H9 (cell line): ENCODE measurements at regions not wholly inside any gene's neighbourhood (a gene's known extent, or its start where the extent isn't known, plus 50 kb on each side); places are given as distances from the start of the nearest gene placed in this dataset.

ENCODE experiments used
- DNase-seq: peaks from one replicate; pipeline ENCODE4 v3.0.0-alpha.2; 2017
- H2AFZ ChIP-seq: one replicate; pipeline ENCODE4 v1.6.1; 2013; ENCODE audit warnings: mild to moderate bottlenecking, low read length, control low read depth, moderate library complexity
- H2AK5ac ChIP-seq: 2 replicates; pipeline ENCODE4 v1.6.1; 2013; ENCODE audit warnings: low read length, control low read depth, mixed read lengths; ENCODE audit not compliant: insufficient read length
- H2BK120ac ChIP-seq: one replicate; pipeline ENCODE4 v1.6.1; 2013; ENCODE audit warnings: low read depth, mild to moderate bottlenecking, low read length, control low read depth, inconsistent platforms; ENCODE audit not compliant: poor library complexity, severe bottlenecking
- H2BK12ac ChIP-seq: 2 replicates; pipeline ENCODE4 v1.6.1; 2013; ENCODE audit warnings: low read length, control low read depth, mixed read lengths, low read depth; ENCODE audit not compliant: insufficient read length
- H2BK15ac ChIP-seq: 2 replicates; pipeline ENCODE4 v1.6.1; 2013; ENCODE audit warnings: low read depth, low read length, control low read depth
- H2BK20ac ChIP-seq: one replicate; pipeline ENCODE4 v1.6.1; 2013; ENCODE audit warnings: low read depth, mild to moderate bottlenecking, low read length, control low read depth, inconsistent platforms; ENCODE audit not compliant: poor library complexity, severe bottlenecking
- H2BK5ac ChIP-seq: 2 replicates; pipeline ENCODE4 v1.6.1; 2013; ENCODE audit warnings: low read length, control low read depth, mixed read lengths; ENCODE audit not compliant: insufficient read length
- H3K14ac ChIP-seq: 2 replicates; pipeline ENCODE4 v1.6.1; 2013; ENCODE audit warnings: low read length, control low read depth; ENCODE audit not compliant: insufficient read depth
- H3K18ac ChIP-seq: 2 replicates; pipeline ENCODE4 v1.6.1; 2013; ENCODE audit warnings: low read depth, mild to moderate bottlenecking, mixed read lengths, low read length, control low read depth; ENCODE audit not compliant: insufficient read length
- H3K23ac ChIP-seq: 2 replicates; pipeline ENCODE4 v1.6.1; 2013; ENCODE audit warnings: low read length, control low read depth, mixed read lengths, low read depth; ENCODE audit not compliant: insufficient read length
- H3K23me2 ChIP-seq: 2 replicates; pipeline ENCODE4 v1.6.1; 2013; ENCODE audit warnings: low read depth, mild to moderate bottlenecking, mixed read lengths, low read length, control low read depth; ENCODE audit not compliant: insufficient read length, poor library complexity, severe bottlenecking
- H3K27ac ChIP-seq: 2 replicates; pipeline ENCODE4 v1.5.1; 2013; ENCODE audit warnings: low read length, control low read depth, mixed read lengths, low read depth; ENCODE audit not compliant: insufficient read length
- H3K27me3 ChIP-seq: 2 replicates; pipeline ENCODE4 v1.6.1; 2013; ENCODE audit warnings: low read length, control low read depth, inconsistent platforms; ENCODE audit not compliant: insufficient read depth
- H3K4ac ChIP-seq: 2 replicates; pipeline ENCODE4 v1.6.1; 2013; ENCODE audit warnings: low read depth, mild to moderate bottlenecking, control low read depth, inconsistent platforms, low read length, moderate library complexity
- H3K4me1 ChIP-seq: 2 replicates; pipeline ENCODE4 v1.6.1; 2013; ENCODE audit warnings: low read length, control low read depth, inconsistent platforms; ENCODE audit not compliant: insufficient read depth
- H3K4me2 ChIP-seq: 2 replicates; pipeline ENCODE4 v1.6.1; 2013; ENCODE audit warnings: low read length, control low read depth, mixed read lengths; ENCODE audit not compliant: insufficient read length, insufficient read depth
- H3K56ac ChIP-seq: 2 replicates; pipeline ENCODE4 v1.6.1; 2013; ENCODE audit warnings: low read depth, mild to moderate bottlenecking, mixed read lengths, low read length, control low read depth; ENCODE audit not compliant: insufficient read length
- H3K79me1 ChIP-seq: 2 replicates; pipeline ENCODE4 v1.6.1; 2013; ENCODE audit warnings: low read depth, mild to moderate bottlenecking, moderate library complexity, low read length, control low read depth, inconsistent platforms; ENCODE audit not compliant: insufficient read depth, poor library complexity, severe bottlenecking
- H3K79me2 ChIP-seq: 2 replicates; pipeline ENCODE4 v1.6.1; 2013; ENCODE audit warnings: low read length, control low read depth, inconsistent platforms; ENCODE audit not compliant: insufficient read depth
- H3K9ac ChIP-seq: 2 replicates; pipeline ENCODE4 v1.6.1; 2013; ENCODE audit warnings: low read length, control low read depth, mixed read lengths; ENCODE audit not compliant: insufficient read length; ENCODE audit errors: extremely low read depth
- H3K9me3 ChIP-seq: one replicate; pipeline ENCODE4 v1.6.1; 2013; ENCODE audit warnings: low read depth, low read length, inconsistent platforms; ENCODE audit not compliant: control insufficient read depth
- H3T11ph ChIP-seq: one replicate; pipeline ENCODE4 v1.6.1; 2013; ENCODE audit warnings: mild to moderate bottlenecking, low read length, control low read depth, inconsistent platforms
- H4K20me1 ChIP-seq: one replicate; pipeline ENCODE4 v1.6.1; 2013; ENCODE audit not compliant: control insufficient read depth, insufficient read length, insufficient read depth
- H4K5ac ChIP-seq: 2 replicates; pipeline ENCODE4 v1.6.1; 2013; ENCODE audit warnings: low read depth, mild to moderate bottlenecking, mixed read lengths, low read length, control low read depth; ENCODE audit not compliant: insufficient read length
- H4K8ac ChIP-seq: replicated peaks from 2 replicates; pipeline ENCODE4 v1.6.1; 2013; ENCODE audit warnings: low read length, control low read depth, mixed read lengths, low read depth; ENCODE audit not compliant: insufficient read length
- H4K91ac ChIP-seq: 2 replicates; pipeline ENCODE4 v1.6.1; 2013; ENCODE audit warnings: low read depth, mild to moderate bottlenecking, moderate library complexity, mixed read lengths, low read length, control low read depth; ENCODE audit not compliant: insufficient read length
- H3K27ac Mint-ChIP-seq, 3 experiments: 2 replicates in 2 of 3; 3 replicates in 1 of 3; pipeline ENCODE4 v1.8.0; 2020 to 2021; ENCODE audit warnings: mixed read lengths in 3 of 3, mild to moderate bottlenecking in 1 of 3, moderate library complexity in 1 of 3
- H3K27me3 Mint-ChIP-seq: 2 replicates; pipeline ENCODE4 v1.8.0; 2021; ENCODE audit warnings: low read depth, mild to moderate bottlenecking, moderate library complexity, mixed read lengths
- H3K36me3 Mint-ChIP-seq, 3 experiments: 2 replicates in 2 of 3; 3 replicates in 1 of 3; pipeline ENCODE4 v1.8.0; 2020 to 2021; ENCODE audit warnings: low read depth in 3 of 3, mixed read lengths in 3 of 3; ENCODE audit not compliant: insufficient read depth in 1 of 3
- H3K4me1 Mint-ChIP-seq, 2 experiments: 2 replicates each; pipeline ENCODE4 v1.8.0; 2020; ENCODE audit warnings: mixed read lengths in 2 of 2
- H3K4me3 Mint-ChIP-seq, 2 experiments: 2 replicates in 1 of 2; 3 replicates in 1 of 2; pipeline ENCODE4 v1.8.0; 2020 to 2021; ENCODE audit warnings: mild to moderate bottlenecking in 2 of 2, mixed read lengths in 2 of 2, moderate library complexity in 1 of 2
- H3K9me3 Mint-ChIP-seq, 2 experiments: 2 replicates in 1 of 2; 3 replicates in 1 of 2; pipeline ENCODE4 v1.8.0; 2020; ENCODE audit warnings: mild to moderate bottlenecking in 2 of 2, mixed read lengths in 2 of 2, moderate library complexity in 1 of 2
- WGBS: extraction: QIAGEN DNeasy Blood & Tissue Kit; methylation state at CpG from one replicate; pipeline ENCODE4 v1.1.7; 2013; ENCODE audit warnings: missing lambda C conversion rate, low lambda C conversion rate, mixed read lengths; ENCODE audit not compliant: insufficient read length; ENCODE audit errors: extremely low coverage; 5-methylcytosine and 5-hydroxymethylcytosine counted together
- TF ChIP-seq, protein P1 (sequence below): fragments of 200-600 bp; sonication (generic); conservative IDR thresholded peaks from 3 replicates; pipeline ENCODE4 v1.8.0; 2021; ENCODE audit warnings: antibody characterized with exemption, mild to moderate bottlenecking

DNA sequence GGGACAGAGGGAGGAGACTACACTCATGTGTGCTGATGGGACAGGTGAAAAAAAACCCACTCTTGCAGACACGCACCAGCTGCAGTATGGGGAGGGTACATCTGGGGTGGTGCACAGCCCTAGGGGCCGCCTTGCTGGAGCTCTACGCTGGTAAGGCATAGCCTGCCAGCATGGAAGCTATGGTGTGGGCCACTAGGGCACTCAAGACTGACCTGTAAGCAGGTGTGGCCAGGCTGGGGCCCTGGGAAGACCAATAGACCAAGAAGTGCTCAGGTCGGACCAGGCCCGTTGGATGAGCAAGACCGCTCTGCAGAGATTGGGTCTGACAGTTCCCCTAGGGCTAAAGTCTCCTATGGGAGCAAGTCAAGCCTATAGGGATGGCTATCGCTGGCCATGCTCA lies 314.8 kb downstream of the FAM47A start:
- Histone ChIP-seq H3K9me3 (no peaks in the 10 kb centered on the region), H4K91ac (no peak overlapping the region), H3K18ac (no peak overlapping the region), H2AFZ (no peak overlapping the region), H3K56ac (no peak overlapping the region), H2BK20ac (no peak overlapping the region), H3K4me1 (no peaks in the 10 kb centered on the region), H3K9ac (no peak overlapping the region), H3K27me3 (no peaks in the 10 kb centered on the region), H3K23ac (no peak overlapping the region), H3T11ph (no peak overlapping the region), H3K4me2 (no peak overlapping the region), H4K20me1 (no peaks in the 10 kb centered on the region), H3K27ac (no peak overlapping the region), H2AK5ac (no peak overlapping the region), H3K23me2 (no peaks in the 10 kb centered on the region), H2BK120ac (no peak overlapping the region), H2BK5ac (no peak overlapping the region), H3K79me1 (no peaks in the 10 kb centered on the region), H3K14ac (no peak overlapping the region), H4K8ac (no peak overlapping the region), H2BK15ac (no peak overlapping the region), H2BK12ac (no peak overlapping the region), H3K79me2 (no peaks in the 10 kb centered on the region), H4K5ac (no peak overlapping the region), H3K4ac (no peak overlapping the region)
- no peaks in the 10 kb centered on the region for H3K4me1 Mint-ChIP-seq
- H3K27ac Mint-ChIP-seq, result no peak overlapping the region
- DNase-seq, result no peak
- peaks cover 6 to 61% of the 10 kb centered on the region in 2 experiments; a peak in 4 of 5 replicates for H3K9me3 Mint-ChIP-seq
- TF ChIP-seq, protein P1, sequence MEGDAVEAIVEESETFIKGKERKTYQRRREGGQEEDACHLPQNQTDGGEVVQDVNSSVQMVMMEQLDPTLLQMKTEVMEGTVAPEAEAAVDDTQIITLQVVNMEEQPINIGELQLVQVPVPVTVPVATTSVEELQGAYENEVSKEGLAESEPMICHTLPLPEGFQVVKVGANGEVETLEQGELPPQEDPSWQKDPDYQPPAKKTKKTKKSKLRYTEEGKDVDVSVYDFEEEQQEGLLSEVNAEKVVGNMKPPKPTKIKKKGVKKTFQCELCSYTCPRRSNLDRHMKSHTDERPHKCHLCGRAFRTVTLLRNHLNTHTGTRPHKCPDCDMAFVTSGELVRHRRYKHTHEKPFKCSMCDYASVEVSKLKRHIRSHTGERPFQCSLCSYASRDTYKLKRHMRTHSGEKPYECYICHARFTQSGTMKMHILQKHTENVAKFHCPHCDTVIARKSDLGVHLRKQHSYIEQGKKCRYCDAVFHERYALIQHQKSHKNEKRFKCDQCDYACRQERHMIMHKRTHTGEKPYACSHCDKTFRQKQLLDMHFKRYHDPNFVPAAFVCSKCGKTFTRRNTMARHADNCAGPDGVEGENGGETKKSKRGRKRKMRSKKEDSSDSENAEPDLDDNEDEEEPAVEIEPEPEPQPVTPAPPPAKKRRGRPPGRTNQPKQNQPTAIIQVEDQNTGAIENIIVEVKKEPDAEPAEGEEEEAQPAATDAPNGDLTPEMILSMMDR, result no peak
- H3K36me3 Mint-ChIP-seq, result no peaks in the 10 kb centered on the region; a peak in 2 of 7 replicates
- no CpG with 5 or more reads among the region's 7 CpGs for WGBS
- no peaks in the 10 kb centered on the region for H3K27me3 Mint-ChIP-seq
- H3K4me3 Mint-ChIP-seq, result no peak overlapping the region
